Stomach (tissue), 8 donors: ENCODE measurements at regions not wholly inside any gene's neighbourhood (a gene's known extent, or its start where the extent isn't known, plus 50 kb on each side); places are given as distances from the start of the nearest gene placed in this dataset.

Experiments
- DNase-seq, 2 donors: peaks; one replicate each; pipeline versions ENCODE4 v3.0.0 to v3.0.0-alpha.2; 2013 to 2019
- H3K27ac ChIP-seq, 5 donors: fragments of 200-600 bp in 4 of 5; sonication (generic) in 4 of 5; one replicate each; pipeline ENCODE4 v1.5.1; 2013 to 2019; ENCODE audit warnings: mild to moderate bottlenecking in 1 of 5, moderate library complexity in 1 of 5
- H3K27me3 ChIP-seq, 3 donors: fragments of 200-600 bp; sonication (generic); one replicate each; pipeline ENCODE4 v1.5.1; 2017 to 2019; ENCODE audit warnings: mixed run types in 1 of 3
- H3K36me3 ChIP-seq, 4 donors: fragments of 200-600 bp; sonication (generic); 1 replicate in 3 of 4; 2 replicates in 1 of 4; pipeline ENCODE4 v1.5.1; 2016 to 2019
- H3K4me1 ChIP-seq, 4 donors: fragments of 200-600 bp; sonication (generic); one replicate each; pipeline ENCODE4 v1.5.1; 2016 to 2019
- H3K4me3 ChIP-seq, 4 donors: fragments of 200-600 bp; sonication (generic) in 3 of 4; one replicate each; pipeline ENCODE4 v1.5.1; 2016 to 2019; ENCODE audit warnings: mild to moderate bottlenecking in 1 of 4
- H3K9me3 ChIP-seq, 4 donors: fragments of 200-600 bp; sonication (generic); one replicate each; pipeline ENCODE4 v1.5.1; 2016 to 2019
- CTCF ChIP-seq, 7 experiments: fragments of 450-650 bp in 4 of 7; fragments of 200-600 bp in 3 of 7; sonication (generic) in 3 of 7; IDR thresholded peaks; one replicate each; pipeline ENCODE4 v1.5.1; 2016 to 2019; ENCODE audit warnings: antibody characterized with exemption in 7 of 7, control low read depth in 2 of 7, mild to moderate bottlenecking in 1 of 7
- EP300 ChIP-seq: sonication (generic); formaldehyde crosslinking; IDR thresholded peaks from one replicate; pipeline ENCODE4 v1.6.1; 2017; ENCODE audit warnings: antibody characterized with exemption
- POLR2A ChIP-seq, 4 donors: fragments of 450-650 bp; IDR thresholded peaks; one replicate each; pipeline ENCODE4 v1.6.1; 2016; ENCODE audit warnings: antibody characterized with exemption in 4 of 4, control low read depth in 2 of 4, mild to moderate bottlenecking in 1 of 4, moderate library complexity in 1 of 4
- POLR2AphosphoS5 ChIP-seq, 3 donors: sonication (generic); formaldehyde crosslinking; IDR thresholded peaks; one replicate each; pipeline ENCODE4 v1.6.1; 2016; ENCODE audit warnings: antibody characterized with exemption in 3 of 3
- WGBS, 5 donors: extraction: QIAGEN DNeasy Blood & Tissue Kit in 3 of 5; methylation state at CpG; one replicate each; pipeline versions ENCODE4 v1.1.5 to v1.1.7; 2013 to 2018; 5-methylcytosine and 5-hydroxymethylcytosine counted together
- intact Hi-C: fragments of 100-400 bp; cut with DNase I; formaldehyde crosslinking; loops from one replicate; pipeline ENCODE4 v1.15.1; 2023; ENCODE audit warnings: low total_unique reads
- donor health status: healthy with polysubstance abuse.
- donor health status: Bipolar disorder and iron deficiency.
- donor health status: healthy.

- WGBS, 5 donors, result 67 to 91% (median 78%) methylated on average over 1 of the region's 1 CpG
Measured at GRCh38 chr2:160955578-160955977, 204.7 kb upstream of the TANK start.

GRCh38 chr2:160956243-160956802 lies 203.9 kb upstream of the TANK start:
- no peaks in the 10 kb centered on the region for H3K9me3 ChIP-seq
- 60 to 78% (median 72%) methylated on average over 6 of the region's 6 CpGs for WGBS, 5 donors
- peaks cover 0 to 12% (median 5%) of the 10 kb centered on the region in 4 donors for H3K4me1 ChIP-seq
- peak overlapping the region in 2 of 5 donors; percentile 15 to 42 for H3K27ac ChIP-seq
- H3K4me3 ChIP-seq, result no peak overlapping the region
- DNase-seq, result no peak
- no peaks in the 10 kb centered on the region for H3K36me3 ChIP-seq
- intact Hi-C loops, result no loop called here
- TF ChIP-seq POLR2AphosphoS5 (IDR thresholded peaks at IDR 0.05), result no peak
- no peak for TF ChIP-seq POLR2A (IDR thresholded peaks at IDR 0.05)
- no peak for TF ChIP-seq EP300
- no peaks in the 10 kb centered on the region for H3K27me3 ChIP-seq

More at GRCh38 chr2:160955578-160955977, 204.7 kb upstream of the TANK start:
- intact Hi-C loops, result no loop called here
- TF ChIP-seq POLR2A (IDR thresholded peaks at IDR 0.05) (no peak), EP300 (no peak), POLR2AphosphoS5 (IDR thresholded peaks at IDR 0.05) (no peak), CTCF (IDR thresholded peaks at IDR 0.05) (no peak)
- H3K4me1 ChIP-seq, result peaks cover 0 to 12% (median 5%) of the 10 kb centered on the region in 4 donors
- DNase-seq, result no peak
- no peaks in the 10 kb centered on the region for H3K27me3 ChIP-seq
- no peak overlapping the region for H3K4me3 ChIP-seq
- H3K9me3 ChIP-seq, result no peaks in the 10 kb centered on the region
- peak overlapping the region in 2 of 5 donors; percentile 15 to 42 for H3K27ac ChIP-seq
- H3K36me3 ChIP-seq, result no peaks in the 10 kb centered on the region

DNA sequence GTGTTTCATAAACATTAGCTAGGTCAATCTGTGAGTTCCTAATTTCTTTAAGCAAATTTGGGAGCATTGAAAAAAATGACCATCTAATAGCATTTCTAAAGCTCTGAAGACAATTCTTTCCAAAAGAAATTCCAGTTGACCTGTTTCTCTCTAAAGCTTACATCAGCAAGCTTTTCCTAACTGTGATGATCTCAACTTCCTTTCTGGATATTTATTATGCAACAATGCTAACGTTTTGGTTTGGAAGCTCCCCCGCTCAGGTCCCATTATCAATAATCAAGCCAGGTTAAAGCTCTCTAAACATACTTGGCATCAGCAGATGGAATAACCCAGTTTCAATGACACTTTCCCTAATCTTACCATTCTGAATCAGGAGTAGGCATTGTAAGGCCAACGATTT lies 196.3 kb upstream of the TANK start:
- 61 to 75% (median 66%) methylated on average over 3 of the region's 3 CpGs for WGBS, 5 donors
- no peaks in the 10 kb centered on the region for H3K9me3 ChIP-seq
- DNase-seq, result no peak
- no peaks in the 10 kb centered on the region for H3K27me3 ChIP-seq
- TF ChIP-seq EP300, result no peak
- TF ChIP-seq POLR2A (IDR thresholded peaks at IDR 0.05), result no peak
- TF ChIP-seq CTCF (IDR thresholded peaks at IDR 0.05), result no peak
- TF ChIP-seq POLR2AphosphoS5 (IDR thresholded peaks at IDR 0.05), result no peak
- H3K4me3 ChIP-seq, result no peak overlapping the region
- no peaks in the 10 kb centered on the region for H3K4me1 ChIP-seq
- intact Hi-C loops, result no loop called here
- no peaks in the 10 kb centered on the region for H3K36me3 ChIP-seq
- no peak overlapping the region for H3K27ac ChIP-seq

DNA sequence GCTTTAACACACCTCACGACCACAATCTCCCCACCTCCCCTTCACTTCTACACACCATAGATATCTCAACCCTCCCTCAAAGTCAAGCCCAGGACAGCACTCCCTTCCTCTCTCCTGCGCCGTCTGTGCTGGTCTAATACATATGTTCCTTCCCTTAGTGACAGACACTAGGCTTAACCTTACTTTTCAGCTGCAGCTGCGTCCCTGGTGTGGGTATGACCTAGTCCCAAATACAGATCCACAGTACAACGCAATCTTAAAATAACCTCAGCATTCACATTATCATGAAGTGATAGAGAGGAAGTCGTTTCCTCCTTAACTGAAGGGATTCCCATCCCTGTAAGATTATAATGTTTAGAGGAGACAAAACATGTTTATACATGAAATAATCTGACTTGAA lies 192.7 kb upstream of the TANK start:
- no peaks in the 10 kb centered on the region for H3K27me3 ChIP-seq
- intact Hi-C loops, result no loop called here
- no peaks in the 10 kb centered on the region for H3K36me3 ChIP-seq
- H3K9me3 ChIP-seq, result no peaks in the 10 kb centered on the region
- H3K27ac ChIP-seq, result no peak overlapping the region
- no peak for DNase-seq
- WGBS, 5 donors, result 46 to 61% (median 56%) methylated on average over 6 of the region's 6 CpGs
- no peak for TF ChIP-seq POLR2AphosphoS5 (IDR thresholded peaks at IDR 0.05)
- TF ChIP-seq EP300, result no peak
- H3K4me3 ChIP-seq, result no peak overlapping the region
- H3K4me1 ChIP-seq, result peaks cover 0 to 5% (median 0%) of the 10 kb centered on the region in 4 donors

GRCh38 chr2:160968183-160968582 lies 192.0 kb upstream of the TANK start:
- intact Hi-C loops, result no loop called here
- Histone ChIP-seq H3K4me3 (no peak overlapping the region), H3K27ac (peak overlapping the region in 1 of 5 donors; percentile 8), H3K4me1 (peaks cover 0 to 5% (median 0%) of the 10 kb centered on the region in 4 donors), H3K9me3 (no peaks in the 10 kb centered on the region), H3K27me3 (no peaks in the 10 kb centered on the region), H3K36me3 (no peaks in the 10 kb centered on the region)
- 43 to 93% (median 50%) methylated on average over 2 of the region's 2 CpGs for WGBS, 5 donors
- no peak for DNase-seq
- no peak for TF ChIP-seq EP300
- no peak for TF ChIP-seq CTCF (IDR thresholded peaks at IDR 0.05)
- no peak for TF ChIP-seq POLR2AphosphoS5 (IDR thresholded peaks at IDR 0.05)
- no peak for TF ChIP-seq POLR2A (IDR thresholded peaks at IDR 0.05)
